T-helper 2 cell (primary cell): ENCODE measurements at regions not wholly inside any gene's neighbourhood (a gene's known extent, or its start where the extent isn't known, plus 50 kb on each side); places are given as distances from the start of the nearest gene placed in this dataset.
"Not testable (repeated sequence)": the region's sequence is repeated elsewhere in the genome, so short reads cannot be mapped to it uniquely, and the experiment has no call there.

Experiments used
- DNase-seq, 5 experiments: peaks; one replicate each; pipeline versions ENCODE4 v3.0.0 to v3.0.0-alpha.2; 2012 to 2022

- not testable (repeated sequence) for DNase-seq
Observed at GRCh38 chr4:52157071-52157470, 106.0 kb downstream of the SPATA18 start.

GRCh38 chr4:52157641-52158316, 106.7 kb downstream of the SPATA18 start:
- DNase-seq = no peak

GRCh38 chr4:52160859-52161258, 109.8 kb downstream of the SPATA18 start:
- DNase-seq = no peak

- DNase-seq = no peak
Observed at GRCh38 chr4:52164116-52164515, 113.0 kb downstream of the SPATA18 start.

GRCh38 chr4:52172166-52172565, 121.1 kb downstream of the SPATA18 start:
- no peak for DNase-seq

GRCh38 chr4:52173470-52174045, 122.5 kb downstream of the SPATA18 start:
- DNase-seq = no peak

- DNase-seq = no peak
Observed at GRCh38 chr4:52187603-52188002, 136.5 kb downstream of the SPATA18 start.

GRCh38 chr4:52192001-52192400, 140.9 kb downstream of the SPATA18 start:
- no peak for DNase-seq

GRCh38 chr4:52192721-52193135, 141.6 kb downstream of the SPATA18 start:
- DNase-seq = no peak

GRCh38 chr4:52195869-52196268, 144.8 kb downstream of the SPATA18 start:
- no peak for DNase-seq

- DNase-seq = no peak
Observed at GRCh38 chr4:52196606-52197130, 145.6 kb downstream of the SPATA18 start.

GRCh38 chr4:52197306-52197705, 146.2 kb downstream of the SPATA18 start:
- no peak for DNase-seq

GRCh38 chr4:52198294-52198693, 147.2 kb downstream of the SPATA18 start:
- no peak for DNase-seq

GRCh38 chr4:52199574-52200338, 148.7 kb downstream of the SPATA18 start:
- no peak for DNase-seq

GRCh38 chr4:52200339-52200725, 149.2 kb downstream of the SPATA18 start:
- DNase-seq = no peak

- no peak for DNase-seq
Observed at GRCh38 chr4:52201715-52202114, 150.6 kb downstream of the SPATA18 start.

- DNase-seq = no peak
Observed at GRCh38 chr4:52202251-52202779, 151.2 kb downstream of the SPATA18 start.

GRCh38 chr4:52202931-52203330, 151.8 kb downstream of the SPATA18 start:
- no peak for DNase-seq

- no peak for DNase-seq
Observed at GRCh38 chr4:52203351-52203750, 152.2 kb downstream of the SPATA18 start.

- DNase-seq = no peak
Observed at GRCh38 chr4:52204921-52205320, 153.8 kb downstream of the SPATA18 start.

GRCh38 chr4:52207146-52207545, 156.0 kb downstream of the SPATA18 start:
- not testable (repeated sequence) for DNase-seq

- no peak for DNase-seq
Observed at GRCh38 chr4:52212702-52213101, 161.6 kb downstream of the SPATA18 start.

- no peak for DNase-seq
Observed at GRCh38 chr4:52231526-52231925, 180.4 kb downstream of the SPATA18 start.
